GM21529 (cell line): ENCODE measurements at regions not wholly inside any gene's neighbourhood (a gene's known extent, or its start where the extent isn't known, plus 50 kb on each side); places are given as distances from the start of the nearest gene placed in this dataset.

Experiments
- ATAC-seq: cut with Tn5 transposase; IDR thresholded peaks from one replicate; pipeline ENCODE4 v1.9.1; 2021; ENCODE audit not compliant: unreplicated experiment

DNA sequence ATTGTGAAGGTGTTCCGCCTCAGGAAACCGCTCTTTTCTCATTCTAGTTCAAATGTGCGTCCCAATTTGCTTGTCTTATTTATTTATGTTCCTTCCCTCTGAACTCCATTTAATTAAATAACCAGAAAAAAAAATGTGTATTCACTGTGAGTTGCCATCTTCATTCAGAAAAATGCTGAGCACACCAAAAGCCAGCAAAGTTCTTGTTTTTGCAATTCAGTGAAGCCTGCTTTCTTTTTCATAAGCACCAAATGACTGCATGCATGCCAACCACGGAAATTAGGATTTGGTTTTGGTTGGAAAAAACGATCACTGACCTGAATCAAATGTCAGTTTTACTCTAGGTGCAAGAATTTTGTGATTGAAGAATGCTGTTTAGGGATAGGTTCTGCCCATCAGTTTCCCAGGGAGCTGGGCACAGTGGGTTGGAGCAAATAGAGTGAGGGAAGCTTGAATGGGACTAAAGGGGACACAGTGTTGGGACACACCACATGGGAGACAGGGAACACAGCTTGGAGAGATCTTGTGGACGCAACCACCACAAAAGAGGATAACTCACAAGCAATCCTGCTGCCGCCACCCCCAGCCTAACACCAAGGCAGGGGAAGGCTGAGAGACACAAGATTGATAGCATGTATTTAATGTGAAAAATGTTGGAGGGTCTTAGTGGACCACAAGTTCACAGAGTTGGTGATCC, 183.4 kb upstream of the GALNT2 start:
- ATAC-seq: no peak

DNA sequence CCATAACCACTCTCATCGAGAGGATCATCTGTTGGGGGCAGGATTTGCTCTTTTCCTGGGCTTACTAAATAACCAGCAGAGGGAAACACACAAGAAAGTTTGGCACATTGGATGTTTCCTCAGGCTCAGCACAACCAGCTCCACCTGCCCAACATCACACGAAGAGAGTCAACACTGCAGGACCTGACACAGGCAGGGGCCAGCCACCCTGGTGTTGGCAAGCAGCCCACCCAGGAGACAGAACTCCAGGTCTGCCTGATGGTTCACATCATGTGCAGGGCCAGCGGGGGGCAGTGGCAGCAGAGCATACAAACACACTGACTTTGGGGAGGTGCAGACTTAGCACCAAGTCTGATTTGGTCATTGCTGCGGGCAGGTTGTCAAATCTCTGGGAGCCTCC, 182.3 kb upstream of the GALNT2 start:
- no peak for ATAC-seq

DNA sequence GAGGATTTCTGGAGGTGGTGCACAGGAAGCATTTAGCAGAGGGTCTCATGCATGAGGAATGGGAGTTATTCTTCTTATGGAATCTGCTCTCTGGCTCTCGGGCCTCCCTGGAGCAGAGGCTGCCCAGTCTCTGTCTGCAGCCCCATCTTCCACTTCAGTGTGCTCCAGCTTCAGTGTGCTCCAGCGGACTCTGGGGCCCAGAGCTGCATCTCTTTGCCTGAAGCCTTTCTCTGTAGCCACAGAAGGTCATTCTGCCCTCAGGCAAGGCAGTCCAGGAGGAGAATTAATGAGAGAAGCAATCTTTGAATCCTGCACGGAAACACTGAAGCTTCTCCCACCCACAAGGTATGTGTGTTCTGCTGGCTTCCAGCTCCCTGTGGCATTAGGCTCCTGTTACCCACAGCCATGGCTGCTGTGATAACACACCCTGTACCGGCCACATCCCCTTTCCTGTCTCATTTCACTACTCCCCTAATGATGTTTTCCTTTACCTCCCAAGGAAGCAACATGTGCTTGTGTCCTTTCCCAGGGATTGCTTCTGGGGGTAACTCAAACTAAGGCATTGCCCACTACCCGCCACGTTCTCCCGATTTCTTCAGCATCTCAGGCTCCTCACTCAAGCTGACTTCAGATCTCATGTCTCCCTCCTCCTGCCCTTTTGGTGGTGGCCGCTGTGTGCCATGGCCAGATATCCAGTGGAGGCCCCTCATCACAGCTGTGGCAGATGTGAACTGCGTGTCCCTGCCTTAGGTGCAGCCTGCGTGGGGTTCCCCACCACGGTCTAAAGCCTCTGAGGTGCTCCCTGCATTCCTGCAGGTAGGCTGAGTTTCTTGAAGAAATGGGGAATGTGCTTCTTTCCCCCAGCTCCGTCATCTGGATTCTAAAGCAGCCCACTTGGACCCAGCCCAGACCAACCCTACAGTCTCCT, 181.2 kb upstream of the GALNT2 start:
- no peak for ATAC-seq

DNA sequence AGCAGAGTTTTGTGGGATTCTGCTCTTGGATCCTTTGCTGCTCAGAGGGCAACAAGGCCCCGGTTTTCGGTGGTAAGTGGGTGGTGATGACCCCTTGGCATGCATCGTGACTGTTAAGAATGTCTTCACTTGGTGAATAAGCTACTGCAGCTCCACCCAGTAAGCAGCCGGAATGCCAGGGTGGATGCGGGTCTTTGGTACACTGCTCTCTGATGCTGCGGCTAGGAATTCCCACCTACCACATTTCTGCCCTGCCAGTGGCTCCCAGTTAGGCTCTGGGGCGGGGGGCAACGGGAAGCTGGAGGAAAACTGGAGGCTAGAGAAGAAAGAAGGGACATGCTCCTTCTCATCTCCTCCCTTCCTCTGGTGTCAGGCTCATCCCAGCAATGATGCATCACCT, 180.4 kb upstream of the GALNT2 start:
- no peak for ATAC-seq

DNA sequence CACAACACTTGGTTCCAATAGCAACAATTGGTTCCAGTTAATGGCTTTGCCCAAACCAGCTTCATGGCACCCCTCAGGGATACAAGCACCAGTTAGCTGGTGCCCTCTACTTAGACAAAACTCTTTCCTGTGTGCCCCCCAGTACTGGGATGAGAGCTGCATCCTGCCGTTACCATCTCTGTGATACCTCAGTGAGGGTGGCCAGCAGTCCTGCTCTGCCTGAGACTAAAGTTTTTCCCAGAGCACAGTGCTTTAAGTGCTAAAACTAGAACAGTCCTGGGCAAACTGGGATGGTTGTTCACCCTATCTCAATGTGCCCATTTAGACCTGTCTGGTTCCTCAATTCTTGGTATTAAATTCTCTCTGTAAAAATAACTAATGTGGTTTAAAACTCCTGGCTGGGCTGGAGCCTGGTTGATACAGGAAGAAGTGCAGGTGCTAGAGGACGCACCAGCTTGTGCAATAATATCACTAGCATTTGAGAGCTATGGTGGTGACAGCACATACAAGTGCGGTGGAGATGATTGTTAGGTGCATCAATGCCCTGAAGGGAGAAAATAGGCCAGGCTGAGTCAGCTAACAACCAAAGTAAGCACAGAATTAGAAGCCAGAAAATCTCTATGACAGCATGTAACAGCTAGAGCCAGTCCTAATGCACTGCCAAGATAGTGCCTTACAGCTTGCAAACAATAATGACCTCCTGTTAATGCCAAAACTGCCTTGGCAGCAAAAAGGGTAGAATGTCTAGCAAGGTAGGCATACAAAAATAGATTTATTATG, 179.8 kb upstream of the GALNT2 start:
- ATAC-seq: no peak

DNA sequence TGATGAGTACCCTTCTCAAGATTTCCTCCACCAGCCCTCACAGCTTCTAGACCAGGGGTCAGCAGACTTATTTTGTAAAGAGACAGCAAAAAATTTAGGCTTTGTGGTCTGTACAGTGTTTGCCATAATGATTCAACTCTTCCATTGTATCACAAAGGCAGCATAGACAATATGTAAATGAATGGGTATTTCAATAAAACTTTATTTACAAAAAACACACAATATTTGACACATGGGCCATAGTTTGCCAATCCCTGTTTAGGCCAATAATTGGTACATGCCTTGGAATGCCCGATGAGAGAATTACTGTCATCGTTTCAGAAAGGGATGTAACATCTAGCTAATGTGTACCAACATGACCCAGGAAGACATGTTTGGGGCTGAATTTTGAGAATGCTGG, 178.9 kb upstream of the GALNT2 start:
- no peak for ATAC-seq

DNA sequence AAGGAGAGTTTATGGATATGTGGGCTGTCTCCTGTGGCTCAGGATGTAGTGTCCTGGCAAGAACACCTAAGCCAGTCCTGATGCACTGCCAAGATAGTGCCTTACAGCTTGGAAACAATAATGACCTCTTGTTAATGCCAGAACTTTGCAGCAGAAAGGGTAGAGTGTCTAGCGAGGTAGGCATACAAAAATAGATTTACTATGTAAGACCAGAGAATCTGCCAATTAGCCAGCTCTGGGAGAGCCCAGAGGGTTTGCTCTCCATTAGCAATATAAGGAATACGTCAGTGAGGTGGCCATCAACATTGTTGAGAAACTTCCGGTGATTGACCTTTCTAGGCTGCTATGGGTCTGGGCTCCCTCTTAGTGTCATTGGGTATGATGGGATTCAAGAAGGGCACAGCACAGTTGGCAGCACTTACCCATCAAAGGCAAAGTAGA, 178.5 kb upstream of the GALNT2 start:
- ATAC-seq: no peak

DNA sequence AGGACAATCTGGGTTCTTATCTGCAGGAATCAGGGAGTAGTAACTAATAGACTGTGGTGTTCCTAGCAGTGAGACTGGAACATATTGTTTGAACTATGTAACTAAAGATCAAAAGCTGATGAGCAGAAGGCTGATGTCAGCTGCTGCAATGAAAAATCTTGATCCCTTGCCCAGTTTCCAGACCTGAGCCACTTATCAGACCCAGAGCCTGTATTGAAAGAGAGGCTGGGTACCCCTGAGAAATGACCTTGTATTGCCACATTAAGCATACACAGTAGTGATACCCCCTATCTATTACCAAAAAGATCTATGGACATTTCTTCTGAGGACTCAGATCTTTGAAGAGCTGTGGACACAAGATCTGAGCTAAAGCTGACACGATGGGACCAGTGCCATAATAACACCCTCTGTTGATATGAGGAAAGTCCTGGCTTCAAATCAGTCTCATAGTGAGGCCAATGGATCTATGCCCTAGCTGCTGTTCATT, 178.0 kb upstream of the GALNT2 start:
- ATAC-seq: no peak

DNA sequence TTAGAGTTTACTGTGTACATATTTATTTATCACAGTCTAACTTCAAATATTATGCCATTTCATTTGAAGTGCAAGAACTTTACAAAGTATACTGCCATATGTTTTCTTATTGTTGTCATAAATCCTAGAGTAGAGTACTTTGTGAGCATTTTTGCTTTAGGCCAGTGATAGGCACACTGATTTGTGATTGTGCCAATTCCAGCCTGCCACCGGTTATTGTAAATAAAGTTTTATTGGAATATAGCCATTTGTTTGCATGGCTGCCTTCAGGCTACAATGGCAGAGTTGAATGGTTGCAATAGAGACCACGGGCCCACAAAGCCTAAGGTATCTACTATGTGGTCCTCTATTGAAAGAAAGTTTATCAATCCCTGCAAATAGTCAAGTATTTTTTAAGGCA, 175.8 kb upstream of the GALNT2 start:
- ATAC-seq: no peak

DNA sequence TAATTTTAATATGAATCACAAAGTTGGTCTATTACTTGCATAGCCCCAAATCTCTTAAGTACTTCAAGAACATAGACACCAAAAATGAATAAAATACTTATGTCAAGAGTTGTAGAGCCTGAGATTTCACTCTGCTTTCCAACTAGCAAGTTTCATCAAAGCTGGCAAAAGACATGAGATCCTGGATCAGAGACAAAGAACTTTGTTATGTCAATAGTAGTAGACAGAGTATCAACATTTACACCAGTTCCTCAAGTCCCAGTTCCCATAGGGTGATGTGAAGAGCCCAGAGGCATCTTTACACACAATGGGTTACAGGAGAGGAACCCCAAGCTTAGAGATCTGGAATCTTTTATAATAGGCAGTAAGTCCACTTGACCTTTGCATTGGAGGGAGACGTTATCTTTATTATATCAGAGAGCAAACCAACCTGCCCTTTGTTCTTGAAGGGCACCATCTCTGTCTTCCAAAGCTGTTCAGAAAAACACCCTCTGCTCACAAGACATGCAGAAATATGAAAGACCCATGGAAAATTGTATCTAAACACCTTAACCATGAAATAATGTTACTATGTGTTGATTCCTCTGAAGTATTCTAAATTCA, 174.4 kb upstream of the GALNT2 start:
- ATAC-seq: no peak

DNA sequence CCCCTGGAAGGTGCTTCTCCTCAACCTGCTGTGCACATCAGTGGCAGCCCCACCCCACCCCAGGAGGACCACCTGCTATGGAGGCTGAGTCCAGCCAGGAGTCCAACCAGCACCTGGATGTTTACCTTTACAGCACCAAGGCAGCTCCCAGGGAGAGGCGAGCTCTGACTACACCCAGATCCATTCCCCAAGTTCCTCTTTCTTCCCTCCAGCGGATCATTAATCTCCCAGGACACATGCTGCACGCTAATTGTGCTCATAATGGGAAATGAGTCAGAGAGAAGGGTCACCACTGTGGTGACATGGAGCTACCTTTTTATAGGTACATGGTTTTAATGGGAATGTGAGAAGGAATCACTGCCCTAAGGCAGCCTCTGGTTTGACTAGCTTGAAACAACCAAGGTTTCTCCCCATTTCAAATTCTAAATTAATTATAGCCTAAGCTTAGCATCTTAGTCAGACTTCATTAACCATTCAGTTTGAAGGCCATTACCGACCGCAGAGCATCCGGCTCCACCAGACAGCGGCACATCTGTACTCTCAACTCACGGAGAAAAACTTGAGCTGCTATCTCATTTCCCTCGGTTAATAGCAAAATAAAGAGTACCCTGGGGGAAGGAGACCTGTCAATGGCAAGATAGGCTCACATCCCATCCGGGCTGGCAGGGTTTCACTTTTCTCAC, 173.1 kb upstream of the GALNT2 start:
- ATAC-seq: no peak

DNA sequence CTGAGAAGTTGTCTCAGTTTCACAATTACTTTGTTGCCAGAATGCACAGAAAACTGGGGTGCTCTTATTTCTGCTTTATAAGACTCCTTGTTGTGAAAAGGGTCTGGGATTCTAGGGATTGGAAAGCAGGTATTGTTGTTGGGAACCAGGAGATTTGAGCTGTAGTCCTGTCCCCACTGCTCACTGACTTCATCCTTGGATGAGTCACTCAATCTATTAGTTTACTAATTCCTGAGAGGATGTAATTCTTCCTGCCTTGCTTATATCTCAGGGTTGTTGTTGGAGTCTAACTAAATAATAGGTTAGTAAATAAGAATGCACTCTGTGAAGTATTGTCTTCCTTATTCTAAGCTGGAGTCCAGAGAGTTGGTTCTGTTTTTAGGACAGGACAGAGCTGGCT, 172.5 kb upstream of the GALNT2 start:
- no peak for ATAC-seq

DNA sequence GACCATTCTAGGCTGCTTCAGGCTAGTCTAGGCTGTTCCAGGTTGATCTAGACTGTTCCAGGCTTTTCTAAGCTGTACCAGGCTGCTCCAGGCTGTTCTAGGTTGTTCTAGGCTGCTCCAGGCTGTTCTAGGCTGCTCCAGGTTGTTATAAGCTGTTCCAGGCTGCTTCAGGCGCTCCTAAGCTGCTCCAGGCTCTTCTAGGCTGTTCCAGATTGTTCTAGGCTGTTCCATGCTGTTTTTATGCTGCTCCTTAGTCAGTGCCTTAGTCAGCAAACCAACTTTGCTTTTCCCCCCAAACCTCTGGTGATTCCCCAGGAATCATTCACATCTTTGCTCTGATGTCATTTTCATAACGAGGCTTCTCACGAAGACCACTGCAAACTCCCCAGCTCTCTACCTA, 171.4 kb upstream of the GALNT2 start:
- ATAC-seq: no peak

DNA sequence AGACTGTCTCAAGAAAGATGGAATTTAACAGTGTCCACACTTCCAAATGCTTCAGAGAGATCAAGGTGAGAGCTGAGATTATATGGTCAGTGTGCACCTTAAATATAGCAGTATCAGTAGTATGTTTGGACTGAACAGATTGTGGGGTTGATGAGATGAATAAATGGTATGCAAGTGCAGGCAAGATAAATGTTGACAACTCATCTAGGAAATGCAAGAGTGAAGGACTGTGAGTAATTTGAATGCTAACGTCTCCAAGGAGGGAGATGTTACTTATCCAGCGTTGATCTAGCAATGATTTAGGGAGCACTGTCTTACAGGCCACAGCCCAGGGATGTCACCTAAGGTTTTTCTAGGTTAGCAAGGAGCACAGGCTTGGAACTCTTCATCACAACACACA, 170.7 kb upstream of the GALNT2 start:
- ATAC-seq: no peak

DNA sequence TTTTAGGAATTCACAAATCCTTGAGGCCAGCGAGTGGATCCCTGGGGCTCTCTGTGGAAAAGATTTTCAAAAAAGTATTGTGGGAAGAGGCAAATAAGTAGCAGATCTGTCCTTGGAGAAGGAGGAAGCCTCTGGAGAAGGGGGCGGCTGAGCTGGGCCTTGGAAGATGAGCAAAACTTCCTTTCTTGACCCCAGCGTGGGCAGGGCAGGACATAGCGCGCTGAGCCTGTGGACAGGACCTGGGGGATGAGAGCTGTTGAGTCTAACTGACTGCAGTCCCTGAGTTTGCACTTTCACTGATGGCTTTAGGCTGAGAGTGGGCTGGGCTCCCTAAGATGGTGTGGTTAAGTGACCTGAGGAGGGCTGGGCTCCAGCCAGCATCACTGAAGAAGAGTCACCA, 170.2 kb upstream of the GALNT2 start:
- ATAC-seq: no peak

DNA sequence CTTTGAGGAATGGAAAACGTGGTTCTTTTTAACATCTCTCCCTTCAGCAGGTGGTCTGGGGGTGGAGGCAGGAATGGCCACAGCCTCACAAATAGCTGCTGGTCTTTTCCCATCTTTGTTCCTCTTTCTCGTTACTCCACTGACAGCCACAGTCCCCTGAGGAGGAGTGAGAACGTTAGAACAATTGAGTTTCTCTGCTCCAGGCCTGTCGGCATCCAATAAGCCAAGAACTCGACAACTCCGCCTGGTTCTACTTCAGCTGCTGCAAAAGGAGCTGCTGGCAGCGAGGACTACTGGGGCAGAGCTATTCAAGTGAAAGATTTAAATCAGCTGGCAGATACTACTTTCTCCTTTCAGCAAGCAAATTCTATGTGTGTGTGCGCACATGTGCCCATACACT, 169.5 kb upstream of the GALNT2 start:
- no peak for ATAC-seq

DNA sequence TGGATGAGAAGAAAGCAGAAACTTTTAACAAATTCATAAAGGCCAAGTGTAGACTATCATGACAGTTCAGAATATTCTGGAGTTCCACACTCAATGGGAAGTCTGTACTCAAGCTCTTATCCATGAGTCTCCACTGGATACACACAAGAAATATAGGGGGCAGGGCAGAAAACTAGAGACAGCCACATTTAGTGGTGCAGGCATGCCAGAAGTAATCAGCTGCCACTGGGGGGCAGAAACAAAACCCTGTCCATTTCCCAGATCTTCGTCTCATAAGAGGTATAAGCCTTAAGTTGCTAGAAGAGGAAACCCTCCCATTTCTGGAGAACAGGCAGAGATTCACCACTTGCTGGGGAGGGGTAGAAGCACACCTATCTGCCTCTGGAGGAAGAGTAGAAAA, 166.8 kb upstream of the GALNT2 start:
- no peak for ATAC-seq

DNA sequence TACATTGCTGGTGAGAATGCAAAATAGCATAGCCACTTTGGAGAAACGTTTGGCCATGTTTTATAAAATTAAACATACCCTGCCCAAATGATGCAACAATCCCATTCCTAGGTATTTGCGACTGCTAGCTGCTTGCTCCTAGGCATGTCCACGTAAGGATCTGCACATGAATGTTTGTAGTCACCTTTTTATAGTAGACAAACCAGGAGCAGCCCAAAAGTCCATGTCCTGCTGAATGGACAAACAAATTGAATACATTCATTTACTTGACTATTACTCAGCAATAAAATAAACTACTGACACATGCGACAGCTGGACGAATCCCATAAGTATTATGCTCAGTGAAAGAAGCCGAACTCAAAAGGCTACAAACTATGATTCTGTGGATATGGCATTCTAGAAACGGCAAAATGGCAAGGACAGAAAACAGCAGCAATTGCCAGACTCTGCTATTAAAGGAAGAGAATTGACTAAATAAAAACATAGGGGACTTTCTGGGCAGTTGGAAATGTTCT, 161.9 kb upstream of the GALNT2 start:
- ATAC-seq: no peak

DNA sequence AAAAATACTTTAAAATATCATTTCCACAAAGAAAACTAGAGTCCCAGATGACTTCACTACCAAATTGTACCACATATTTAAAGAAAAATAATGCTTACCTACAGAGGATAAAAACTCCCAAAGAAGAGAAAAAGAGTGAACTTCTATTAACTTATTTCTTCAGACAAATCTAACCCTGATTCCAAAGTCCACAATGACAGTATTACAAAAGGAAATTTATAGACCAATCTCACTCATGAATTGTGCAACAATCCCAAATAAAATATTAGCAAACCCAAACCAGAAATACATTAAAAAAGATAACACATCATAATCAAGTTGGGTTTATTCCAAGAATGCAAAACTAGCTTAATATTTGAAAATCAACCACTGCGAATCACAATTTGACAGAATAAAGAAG, 161.4 kb upstream of the GALNT2 start:
- no peak for ATAC-seq

DNA sequence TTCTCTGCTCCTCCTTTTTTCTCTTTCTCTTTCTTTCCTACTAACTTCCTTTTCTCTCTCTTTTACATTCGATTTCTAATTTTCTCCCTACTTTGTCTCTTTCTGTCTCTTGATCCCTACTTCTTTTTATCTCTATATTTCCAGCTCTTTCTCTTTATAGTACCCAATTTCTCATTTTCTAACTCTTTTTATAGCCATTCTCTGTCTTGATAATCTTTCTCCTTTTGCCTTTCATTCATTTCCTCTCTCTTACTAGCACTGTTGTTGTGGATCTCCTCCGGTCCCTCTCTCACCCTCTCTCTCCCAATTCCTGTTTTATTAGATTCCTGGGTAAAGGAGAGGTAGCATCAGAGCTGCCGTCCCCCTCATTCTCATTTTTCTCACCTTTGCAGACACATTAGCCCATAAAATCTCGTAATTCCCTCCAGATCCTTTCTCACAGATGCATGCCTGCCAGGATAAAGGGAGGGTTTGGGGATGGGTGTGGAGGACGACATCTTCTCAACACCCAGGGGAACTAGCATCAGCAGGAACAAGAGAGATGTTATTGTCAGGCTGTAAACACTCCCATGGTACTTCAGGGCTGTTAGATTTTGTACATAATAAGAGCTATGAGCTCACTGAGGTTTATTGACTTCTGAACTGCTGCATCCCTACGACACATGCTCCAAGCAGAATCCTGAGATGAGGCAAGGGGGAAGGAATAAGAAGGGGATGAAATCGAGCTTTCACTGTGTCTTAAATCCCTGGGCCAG, 159.0 kb upstream of the GALNT2 start:
- ATAC-seq: no peak
